Testis (tissue), 2 donors: ENCODE measurements at regions not wholly inside any gene's neighbourhood (a gene's known extent, or its start where the extent isn't known, plus 50 kb on each side); places are given as distances from the start of the nearest gene placed in this dataset.

Experiments used
- CTCF ChIP-seq, 3 experiments: fragments of 450-650 bp in 2 of 3; fragments of 200-600 bp in 1 of 3; sonication (generic) in 1 of 3; IDR thresholded peaks; one replicate each; pipeline ENCODE4 v1.5.1; 2016 to 2019; ENCODE audit warnings: antibody characterized with exemption in 3 of 3, mild to moderate bottlenecking in 2 of 3, moderate library complexity in 1 of 3
- POLR2A ChIP-seq: fragments of 450-650 bp; IDR thresholded peaks from one replicate; pipeline ENCODE4 v1.6.1; 2017; ENCODE audit warnings: antibody characterized with exemption, mild to moderate bottlenecking, moderate library complexity

DNA sequence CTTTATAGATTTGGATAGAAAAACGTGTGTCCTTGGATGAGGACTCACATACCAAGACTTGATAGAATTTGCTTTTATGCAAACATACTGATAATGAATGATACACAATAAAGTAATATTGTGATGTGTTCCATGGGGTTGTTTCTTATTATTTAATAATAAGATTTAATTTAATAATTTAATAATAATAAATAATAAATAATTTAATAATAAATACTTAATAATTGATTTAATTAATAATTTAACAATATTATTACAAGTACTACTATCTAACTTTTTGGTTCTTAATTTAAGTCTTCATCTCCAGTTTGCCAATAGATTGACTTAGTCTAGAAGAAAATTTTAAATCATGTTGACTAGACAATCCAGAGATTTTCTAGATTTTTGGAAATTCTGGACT is 909.2 kb upstream of the PCDH20 start:
- TF ChIP-seq CTCF (IDR thresholded peaks at IDR 0.05) (no peak), POLR2A (no peak)
